HCT116 (cell line): ENCODE measurements at regions not wholly inside any gene's neighbourhood (a gene's known extent, or its start where the extent isn't known, plus 50 kb on each side); places are given as distances from the start of the nearest gene placed in this dataset.

Experiments
- ATAC-seq: fragments of 200-7000 bp; cut with Tn5 transposase; 2 replicates; pipeline ENCODE4 v1.9.1; 2020; ENCODE audit warnings: mild to moderate bottlenecking, moderate library complexity
- BruUV-seq: library from RNA; stranded (reverse); fragments of 400-500 nt; replicated peaks from 2 replicates; lab custom pipeline; 2021; lab: Mats Ljungman, UMichigan
- CTCF ChIA-PET: fragments of 300-600 bp; sonication (Branson Sonifier 250); formaldehyde crosslinking; loops from one replicate; lab custom pipeline; 2021; ENCODE audit warnings: antibody characterized with exemption; lab: Charles Lee
- POLR2A ChIA-PET: fragments of 300-600, 350-600 bp; sonication (Branson Sonifier 250); formaldehyde crosslinking; loops from one replicate; lab custom pipeline; 2021; ENCODE audit warnings: antibody characterized with exemption; lab: Charles Lee
- RAD21 ChIA-PET, 2 experiments: fragments of 300-600 bp; sonication (Branson Sonifier 250); formaldehyde crosslinking; loops; one replicate each; lab custom pipeline; 2023; ENCODE audit warnings: low total read pairs in 2 of 2; ENCODE audit not compliant: uncharacterized antibody in 2 of 2, unreplicated experiment in 2 of 2, low non-redundant PET in 1 of 2; lab: Charles Lee
- DNase-seq: peaks from one replicate; pipeline ENCODE4 v3.0.0-alpha.2; 2010; ENCODE audit warnings: low read depth, low spot score
- H2AFZ ChIP-seq: fragments of 200-600 bp; shearing (Covaris generic), sonication (generic); 2 replicates; pipeline ENCODE4 v1.6.1; 2017; ENCODE audit warnings: low read depth, mixed run types, mixed read lengths, antibody characterized with exemption, low read length; ENCODE audit not compliant: poor library complexity, severe bottlenecking
- H3K27ac ChIP-seq: 2 replicates; pipeline ENCODE4 v1.5.1; 2012; ENCODE audit warnings: low read depth, low read length
- H3K27me3 ChIP-seq: fragments of 200-600 bp; sonication (generic); 2 replicates; pipeline ENCODE4 v1.6.1; 2016; ENCODE audit warnings: mixed run types, low read length, mixed read lengths; ENCODE audit not compliant: insufficient read depth
- H3K36me3 ChIP-seq, 2 experiments: fragments of 200-500 bp in 1 of 2; fragments of 200-600 bp in 1 of 2; sonication (Bioruptor generic) in 1 of 2; sonication (generic) in 1 of 2; 2 replicates each; pipeline versions ENCODE4 v1.5.1 to v1.6.1; 2014 to 2016; ENCODE audit warnings: low read length in 2 of 2, inconsistent platforms in 1 of 2, mixed read lengths in 1 of 2, mixed run types in 1 of 2; ENCODE audit not compliant: insufficient read depth in 2 of 2, control insufficient read depth in 1 of 2
- H3K4me1 ChIP-seq, 2 experiments: fragments of 200-600 bp in 1 of 2; sonication (generic) in 1 of 2; 2 replicates each; pipeline versions ENCODE4 v1.5.1 to v1.6.1; 2012 to 2017; ENCODE audit warnings: low read length in 2 of 2, inconsistent platforms in 1 of 2, mild to moderate bottlenecking in 1 of 2, mixed read lengths in 1 of 2, mixed run types in 1 of 2, moderate library complexity in 1 of 2; ENCODE audit not compliant: insufficient read depth in 2 of 2, control insufficient read depth in 1 of 2
- H3K4me2 ChIP-seq: fragments of 200-600 bp; sonication (generic); 2 replicates; pipeline ENCODE4 v1.6.1; 2017; ENCODE audit warnings: mixed run types, low read length, mixed read lengths
- H3K4me3 ChIP-seq, 2 experiments: fragments of 200-600 bp in 1 of 2; sonication (generic) in 1 of 2; replicated peaks in 1 of 2; 2 replicates each; pipeline ENCODE4 v1.5.1; 2011 to 2016; ENCODE audit warnings: low read length in 2 of 2, control low read depth in 1 of 2, low read depth in 1 of 2, mild to moderate bottlenecking in 1 of 2, mixed read lengths in 1 of 2, mixed run types in 1 of 2
- H3K79me2 ChIP-seq: fragments of 200-600 bp; sonication (generic); 2 replicates; pipeline ENCODE4 v1.6.1; 2017; ENCODE audit warnings: mild to moderate bottlenecking, mixed run types, low read length, moderate library complexity, mixed read lengths; ENCODE audit not compliant: insufficient read depth
- H3K9ac ChIP-seq: fragments of 200-600 bp; sonication (generic); 2 replicates; pipeline ENCODE4 v1.6.1; 2016; ENCODE audit warnings: low read length, mixed read lengths
- H3K9me2 ChIP-seq: fragments of 200-600 bp; sonication (generic), shearing (Covaris generic); 2 replicates; pipeline ENCODE4 v1.6.1; 2017; ENCODE audit warnings: mixed run types, mild to moderate bottlenecking, moderate library complexity; ENCODE audit not compliant: insufficient read depth
- H3K9me3 ChIP-seq, 2 experiments: fragments of 200-500 bp in 1 of 2; fragments of 200-600 bp in 1 of 2; sonication (Bioruptor generic) in 1 of 2; sonication (generic) in 1 of 2; 2 replicates each; pipeline ENCODE4 v1.6.1; 2014 to 2017; ENCODE audit warnings: low read length in 2 of 2, mixed read lengths in 2 of 2, inconsistent platforms in 1 of 2, low read depth in 1 of 2, mild to moderate bottlenecking in 1 of 2, mixed run types in 1 of 2, moderate library complexity in 1 of 2; ENCODE audit not compliant: control insufficient read depth in 1 of 2, insufficient read depth in 1 of 2
- H4K20me1 ChIP-seq: fragments of 200-600 bp; sonication (generic), shearing (Covaris generic); 2 replicates; pipeline ENCODE4 v1.6.1; 2017; ENCODE audit warnings: mixed run types, mild to moderate bottlenecking, moderate library complexity; ENCODE audit not compliant: insufficient read depth
- ATF3 ChIP-seq: IDR thresholded peaks from 2 replicates; pipeline ENCODE4 v1.6.1; 2012
- EZH2 ChIP-seq: fragments of 200-600 bp; sonication (generic); IDR thresholded peaks from 2 replicates; pipeline ENCODE4 v1.6.1; 2017; ENCODE audit warnings: antibody characterized with exemption, mixed run types
- JUND ChIP-seq: IDR thresholded peaks from 2 replicates; pipeline ENCODE4 v1.6.1; 2012
- REST ChIP-seq: IDR thresholded peaks from 2 replicates; pipeline ENCODE4 v1.6.1; 2012; ENCODE audit warnings: low read depth
- SIN3A ChIP-seq: IDR thresholded peaks from 2 replicates; pipeline ENCODE4 v1.6.1; 2012; ENCODE audit warnings: low read depth
- SP1 ChIP-seq: IDR thresholded peaks from 2 replicates; pipeline ENCODE4 v1.6.1; 2012; ENCODE audit warnings: low read depth
- YY1 ChIP-seq: IDR thresholded peaks from 2 replicates; pipeline ENCODE4 v1.6.1; 2011; ENCODE audit warnings: low read length, low read depth, moderate library complexity, mild to moderate bottlenecking; ENCODE audit not compliant: insufficient replicate concordance; ENCODE audit errors: extremely low read depth
- ZBTB33 ChIP-seq: IDR thresholded peaks from 2 replicates; pipeline ENCODE4 v1.6.1; 2011; ENCODE audit warnings: mild to moderate bottlenecking, low read length, moderate library complexity; ENCODE audit not compliant: insufficient replicate concordance; ENCODE audit errors: extremely low read depth
- ZFX ChIP-seq: fragments of 450-650 bp; IDR thresholded peaks from 2 replicates; pipeline ENCODE4 v1.6.1; 2017
- ZNF274 ChIP-seq: fragments of 200-500 bp; sonication (Bioruptor generic); IDR thresholded peaks from 2 replicates; pipeline ENCODE4 v1.6.1; 2014; ENCODE audit warnings: mild to moderate bottlenecking, low read depth, low read length, inconsistent platforms
- intact Hi-C: fragments of 100-400 bp; cut with micrococcal nuclease; formaldehyde crosslinking; loops from 2 replicates; pipeline ENCODE4 v1.10.0; 2022
- TF ChIP-seq, protein P1 (sequence below), 3 experiments: fragments of 200-600 bp in 1 of 3; sonication (generic) in 1 of 3; IDR thresholded peaks in 2 of 3; conservative IDR thresholded peaks in 1 of 3; 2 replicates each; pipeline ENCODE4 v1.5.1; 2012 to 2017; ENCODE audit warnings: low read depth in 2 of 3, low read length in 2 of 3, antibody characterized with exemption in 1 of 3, borderline replicate concordance in 1 of 3, control low read depth in 1 of 3, mild to moderate bottlenecking in 1 of 3, mixed read lengths in 1 of 3, mixed run types in 1 of 3, moderate library complexity in 1 of 3; ENCODE audit not compliant: insufficient read depth in 1 of 3

DNA sequence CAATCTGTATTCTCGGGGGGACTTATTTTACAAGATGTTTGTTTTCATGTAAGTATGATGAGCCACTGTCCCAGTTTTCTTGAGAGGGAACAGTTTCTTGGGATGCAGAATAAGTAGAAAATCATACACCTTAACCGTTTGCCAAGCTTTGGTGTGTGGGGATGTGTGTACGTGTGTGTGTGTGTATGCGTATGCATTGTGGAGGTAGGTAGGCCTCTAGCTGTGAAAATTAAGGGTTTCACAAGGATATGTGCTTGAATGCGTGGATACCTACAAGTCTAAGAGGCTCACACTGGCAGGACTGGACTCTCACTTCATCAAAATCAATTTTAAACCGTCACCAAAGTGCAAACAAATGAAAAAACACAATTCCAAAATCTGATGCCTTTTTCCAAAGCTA lies 204.2 kb upstream of the RBMS1 start:
- H3K36me3 ChIP-seq = no peaks in the 10 kb centered on the region
- no peak overlapping the region for H3K9ac ChIP-seq
- H3K9me2 ChIP-seq = no peaks in the 10 kb centered on the region
- no TSS peak for BruUV-seq
- no peaks in the 10 kb centered on the region for H3K4me1 ChIP-seq
- ChIA-PET POLR2A (no interaction called here), RAD21 (no interaction called here), CTCF (no interaction called here)
- no peaks in the 10 kb centered on the region for H4K20me1 ChIP-seq
- no peak for ATAC-seq
- H3K79me2 ChIP-seq = no peaks in the 10 kb centered on the region
- H3K27ac ChIP-seq = no peak overlapping the region
- H3K4me2 ChIP-seq = no peak overlapping the region
- H3K27me3 ChIP-seq = no peaks in the 10 kb centered on the region
- no peak overlapping the region for H2AFZ ChIP-seq
- DNase-seq = no peak
- no peak overlapping the region for H3K4me3 ChIP-seq
- no peaks in the 10 kb centered on the region for H3K9me3 ChIP-seq
- TF ChIP-seq, protein P1, sequence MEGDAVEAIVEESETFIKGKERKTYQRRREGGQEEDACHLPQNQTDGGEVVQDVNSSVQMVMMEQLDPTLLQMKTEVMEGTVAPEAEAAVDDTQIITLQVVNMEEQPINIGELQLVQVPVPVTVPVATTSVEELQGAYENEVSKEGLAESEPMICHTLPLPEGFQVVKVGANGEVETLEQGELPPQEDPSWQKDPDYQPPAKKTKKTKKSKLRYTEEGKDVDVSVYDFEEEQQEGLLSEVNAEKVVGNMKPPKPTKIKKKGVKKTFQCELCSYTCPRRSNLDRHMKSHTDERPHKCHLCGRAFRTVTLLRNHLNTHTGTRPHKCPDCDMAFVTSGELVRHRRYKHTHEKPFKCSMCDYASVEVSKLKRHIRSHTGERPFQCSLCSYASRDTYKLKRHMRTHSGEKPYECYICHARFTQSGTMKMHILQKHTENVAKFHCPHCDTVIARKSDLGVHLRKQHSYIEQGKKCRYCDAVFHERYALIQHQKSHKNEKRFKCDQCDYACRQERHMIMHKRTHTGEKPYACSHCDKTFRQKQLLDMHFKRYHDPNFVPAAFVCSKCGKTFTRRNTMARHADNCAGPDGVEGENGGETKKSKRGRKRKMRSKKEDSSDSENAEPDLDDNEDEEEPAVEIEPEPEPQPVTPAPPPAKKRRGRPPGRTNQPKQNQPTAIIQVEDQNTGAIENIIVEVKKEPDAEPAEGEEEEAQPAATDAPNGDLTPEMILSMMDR (IDR thresholded peaks at IDR 0.05 in 2 of 3, conservative IDR thresholded peaks at IDR 0.05 in 1 of 3; ENCODE audit: borderline replicate concordance in 1 of 3, insufficient read depth in 1 of 3, low read depth in 2 of 3, low read length in 2 of 3) = no peak
- TF ChIP-seq EZH2 = no peak
- TF ChIP-seq SIN3A = no peak
- no peak for TF ChIP-seq YY1
- TF ChIP-seq ZFX = no peak
- intact Hi-C loops = no loop called here

DNA sequence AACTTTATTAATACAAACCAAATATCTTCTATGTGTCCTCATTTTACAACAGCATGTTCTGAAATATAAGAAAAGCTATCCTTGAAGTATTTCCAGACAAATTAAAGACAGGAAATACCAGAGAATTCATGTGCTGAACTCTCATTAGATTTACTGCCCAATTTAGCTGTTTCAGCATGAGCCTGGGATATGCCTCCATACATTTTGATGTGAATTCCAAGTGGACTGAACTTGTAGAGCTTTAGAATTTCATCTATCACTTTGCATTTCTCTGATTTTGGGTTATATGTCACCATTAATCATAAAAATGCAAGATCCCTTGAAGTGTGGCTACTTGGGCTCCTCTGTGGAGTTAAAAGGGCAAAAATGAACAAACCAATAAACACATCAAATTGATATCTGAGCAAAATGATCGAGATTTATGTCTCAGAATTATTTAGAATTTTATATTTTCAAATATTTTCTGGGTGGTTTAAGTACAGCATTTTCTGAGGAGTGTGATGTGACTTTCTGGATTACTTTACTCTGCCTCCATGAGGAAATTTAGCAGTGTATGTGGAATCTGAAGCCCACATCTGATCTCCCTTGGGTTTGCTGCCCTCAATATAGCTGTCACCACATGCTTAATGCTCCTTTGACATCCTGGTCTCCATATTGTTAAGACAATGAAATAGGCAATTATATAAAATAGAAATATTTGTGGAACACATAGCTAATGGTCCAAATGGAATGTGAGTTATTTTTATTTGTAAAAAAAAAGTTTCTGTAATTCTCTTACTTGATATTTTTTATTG lies 206.6 kb upstream of the RBMS1 start:
- H3K9ac ChIP-seq = no peak overlapping the region
- no peaks in the 10 kb centered on the region for H3K27me3 ChIP-seq
- POLR2A ChIA-PET = no interaction called here
- H3K9me3 ChIP-seq = no peaks in the 10 kb centered on the region
- no peak overlapping the region for H2AFZ ChIP-seq
- H3K4me2 ChIP-seq = no peak overlapping the region
- no peak for ATAC-seq
- no peaks in the 10 kb centered on the region for H4K20me1 ChIP-seq
- intact Hi-C loops = no loop called here
- RAD21 ChIA-PET = no interaction called here
- no peaks in the 10 kb centered on the region for H3K79me2 ChIP-seq
- H3K9me2 ChIP-seq = no peaks in the 10 kb centered on the region
- DNase-seq = no peak
- H3K36me3 ChIP-seq = no peaks in the 10 kb centered on the region
- no peak overlapping the region for H3K4me3 ChIP-seq
- CTCF ChIA-PET = no interaction called here
- no peak overlapping the region for H3K27ac ChIP-seq
- no peaks in the 10 kb centered on the region for H3K4me1 ChIP-seq
- no TSS peak for BruUV-seq
- TF ChIP-seq SP1 (no peak), EZH2 (no peak), ATF3 (no peak), JUND (no peak), ZBTB33 (no peak), ZNF274 (no peak), REST (no peak)
